Chondrocyte (in vitro differentiated cells): ENCODE measurements at regions not wholly inside any gene's neighbourhood (a gene's known extent, or its start where the extent isn't known, plus 50 kb on each side); places are given as distances from the start of the nearest gene placed in this dataset.

Source experiments
- DNase-seq: peaks from one replicate; pipeline ENCODE4 v3.0.0; 2021; ENCODE audit warnings: mixed read lengths, low spot score
- H3K27ac Mint-ChIP-seq: one replicate; pipeline ENCODE4 v1.8.0; 2021; ENCODE audit warnings: mild to moderate bottlenecking, moderate library complexity, mixed read lengths; ENCODE audit not compliant: unreplicated experiment
- H3K27me3 Mint-ChIP-seq: 2 replicates; pipeline ENCODE4 v1.8.0; 2021; ENCODE audit warnings: low read depth, mixed read lengths
- H3K36me3 Mint-ChIP-seq: 2 replicates; pipeline ENCODE4 v1.8.0; 2021; ENCODE audit warnings: low read depth, mixed read lengths
- H3K4me1 Mint-ChIP-seq: 2 replicates; pipeline ENCODE4 v1.8.0; 2021; ENCODE audit warnings: low read depth, mild to moderate bottlenecking, mixed read lengths
- H3K4me3 Mint-ChIP-seq: one replicate; pipeline ENCODE4 v1.8.0; 2021; ENCODE audit warnings: mild to moderate bottlenecking, moderate library complexity, mixed read lengths; ENCODE audit not compliant: unreplicated experiment
- H3K9me3 Mint-ChIP-seq: 2 replicates; pipeline ENCODE4 v1.8.0; 2021; ENCODE audit warnings: low read depth, mixed read lengths
- TF ChIP-seq, protein P1 (sequence below): fragments of 200-600 bp; sonication (generic); IDR thresholded peaks from 2 replicates; pipeline ENCODE4 v1.5.0; 2021; ENCODE audit warnings: antibody characterized with exemption, mild to moderate bottlenecking, moderate library complexity

DNA sequence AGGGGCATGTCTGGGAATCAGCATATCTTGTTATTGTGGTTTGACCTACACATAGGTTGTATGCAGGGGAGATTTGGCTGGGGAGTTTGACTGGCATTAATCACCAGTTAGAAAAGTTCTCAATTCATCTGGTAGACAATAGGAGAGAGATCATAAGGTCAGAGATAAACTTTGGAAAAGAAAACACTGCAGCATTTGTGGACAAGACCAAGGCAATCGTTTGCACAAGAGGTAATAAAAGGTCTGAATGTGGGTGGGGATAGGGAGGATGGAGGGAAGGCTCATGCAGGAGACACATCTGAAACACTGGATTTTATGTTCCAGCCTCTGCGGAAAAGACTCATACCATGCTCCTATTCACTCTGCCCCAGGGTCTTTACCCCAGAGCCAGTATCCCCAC, 136.9 kb downstream of the MAIP1 start:
- Mint-ChIP-seq H3K27ac (no peak overlapping the region), H3K27me3 (no peaks in the 10 kb centered on the region), H3K9me3 (no peaks in the 10 kb centered on the region), H3K4me3 (no peak overlapping the region), H3K36me3 (no peaks in the 10 kb centered on the region), H3K4me1 (peaks cover 15% of the 10 kb centered on the region)
- TF ChIP-seq, protein P1, sequence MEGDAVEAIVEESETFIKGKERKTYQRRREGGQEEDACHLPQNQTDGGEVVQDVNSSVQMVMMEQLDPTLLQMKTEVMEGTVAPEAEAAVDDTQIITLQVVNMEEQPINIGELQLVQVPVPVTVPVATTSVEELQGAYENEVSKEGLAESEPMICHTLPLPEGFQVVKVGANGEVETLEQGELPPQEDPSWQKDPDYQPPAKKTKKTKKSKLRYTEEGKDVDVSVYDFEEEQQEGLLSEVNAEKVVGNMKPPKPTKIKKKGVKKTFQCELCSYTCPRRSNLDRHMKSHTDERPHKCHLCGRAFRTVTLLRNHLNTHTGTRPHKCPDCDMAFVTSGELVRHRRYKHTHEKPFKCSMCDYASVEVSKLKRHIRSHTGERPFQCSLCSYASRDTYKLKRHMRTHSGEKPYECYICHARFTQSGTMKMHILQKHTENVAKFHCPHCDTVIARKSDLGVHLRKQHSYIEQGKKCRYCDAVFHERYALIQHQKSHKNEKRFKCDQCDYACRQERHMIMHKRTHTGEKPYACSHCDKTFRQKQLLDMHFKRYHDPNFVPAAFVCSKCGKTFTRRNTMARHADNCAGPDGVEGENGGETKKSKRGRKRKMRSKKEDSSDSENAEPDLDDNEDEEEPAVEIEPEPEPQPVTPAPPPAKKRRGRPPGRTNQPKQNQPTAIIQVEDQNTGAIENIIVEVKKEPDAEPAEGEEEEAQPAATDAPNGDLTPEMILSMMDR: no peak
- no peak for DNase-seq

DNA sequence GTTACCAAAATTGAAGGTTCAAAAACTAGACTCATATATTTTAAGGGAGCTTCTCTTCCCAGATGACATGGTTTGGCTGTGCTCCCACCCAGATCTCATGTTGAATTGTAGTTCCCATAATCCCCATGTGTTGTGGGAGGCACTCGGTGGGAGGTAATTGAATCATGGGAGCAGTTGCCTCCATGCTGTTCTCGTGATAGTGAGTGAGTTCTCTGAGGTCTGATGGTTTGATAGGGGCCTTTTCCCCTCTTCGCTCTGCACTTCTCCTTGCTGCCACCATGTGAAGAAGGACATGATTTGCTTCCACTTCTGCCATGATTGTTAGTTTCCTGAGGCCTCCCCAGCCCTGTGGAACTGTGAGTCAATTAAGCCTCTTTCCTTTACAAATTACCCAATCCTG, 140.1 kb downstream of the MAIP1 start:
- TF ChIP-seq, protein P1: no peak
- no peaks in the 10 kb centered on the region for H3K9me3 Mint-ChIP-seq
- no peak overlapping the region for H3K4me3 Mint-ChIP-seq
- peaks cover 12% of the 10 kb centered on the region for H3K4me1 Mint-ChIP-seq
- no peaks in the 10 kb centered on the region for H3K27me3 Mint-ChIP-seq
- no peak for DNase-seq
- no peaks in the 10 kb centered on the region for H3K36me3 Mint-ChIP-seq
- no peak overlapping the region for H3K27ac Mint-ChIP-seq

DNA sequence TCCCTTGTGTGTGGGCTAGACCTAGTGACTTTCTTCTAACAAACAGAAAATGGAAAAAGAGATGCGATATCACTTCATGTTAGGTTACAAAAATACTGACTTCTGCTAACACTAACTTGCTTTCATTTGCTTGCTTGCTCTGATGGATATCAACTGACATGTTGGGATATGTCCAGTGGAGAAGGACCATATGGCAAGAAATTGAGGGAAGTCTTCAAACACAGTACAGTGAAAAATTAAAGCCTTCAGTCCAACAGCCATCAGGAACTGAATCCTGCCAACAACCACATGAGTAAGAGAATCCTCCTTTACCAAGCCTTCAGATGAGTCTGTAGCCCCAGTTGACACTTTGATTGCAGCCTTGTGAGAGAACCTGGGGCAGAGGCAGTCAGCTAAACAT, 143.9 kb downstream of the MAIP1 start:
- Mint-ChIP-seq H3K4me1 (peaks cover 21% of the 10 kb centered on the region), H3K27ac (no peak overlapping the region), H3K9me3 (peaks cover 8% of the 10 kb centered on the region), H3K36me3 (no peaks in the 10 kb centered on the region), H3K4me3 (no peak overlapping the region), H3K27me3 (no peaks in the 10 kb centered on the region)
- TF ChIP-seq, protein P1: no peak
- no peak for DNase-seq

DNA sequence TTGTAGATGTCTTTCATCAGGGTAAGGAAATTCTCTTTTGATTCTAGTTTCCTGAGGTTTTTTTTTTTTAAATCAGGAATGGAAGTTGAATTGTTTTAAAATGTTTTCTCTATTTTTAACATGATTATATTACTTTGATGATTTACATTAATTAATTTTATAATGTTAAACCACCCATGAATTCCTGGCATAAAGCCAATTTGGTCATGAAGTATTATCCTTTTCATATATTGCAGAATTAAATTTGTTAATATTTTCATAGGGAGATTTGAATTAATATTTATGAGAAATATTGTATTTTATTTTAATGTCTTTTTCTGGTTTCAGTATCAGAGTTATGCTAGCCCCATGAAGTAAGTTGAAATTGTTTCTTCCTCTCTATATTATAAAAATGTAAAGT, 144.6 kb downstream of the MAIP1 start:
- H3K4me3 Mint-ChIP-seq: no peak overlapping the region
- peaks cover 19% of the 10 kb centered on the region for H3K4me1 Mint-ChIP-seq
- TF ChIP-seq, protein P1: no peak

DNA sequence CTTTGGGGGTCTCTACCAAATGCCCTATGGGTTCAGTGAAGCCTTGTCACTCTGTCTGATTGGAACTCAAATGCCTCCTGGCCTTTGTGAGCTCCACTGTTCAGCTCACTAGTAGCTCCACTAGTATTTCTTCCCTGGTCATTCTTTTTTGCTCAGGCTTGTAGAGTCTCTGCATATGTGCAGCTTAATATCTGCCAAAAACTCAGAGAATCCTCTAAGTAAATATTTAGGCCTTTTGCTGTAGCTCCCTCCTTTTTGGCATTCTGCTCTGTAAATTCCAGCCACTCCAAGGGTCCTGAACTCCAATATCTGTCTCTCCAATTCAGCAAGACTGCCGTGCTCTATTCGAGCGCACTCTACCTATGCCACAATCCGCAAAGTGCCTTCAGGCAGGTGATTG, 146.5 kb downstream of the MAIP1 start:
- no peaks in the 10 kb centered on the region for H3K27me3 Mint-ChIP-seq
- H3K9me3 Mint-ChIP-seq: peaks cover 10% of the 10 kb centered on the region
- DNase-seq: no peak
- H3K4me1 Mint-ChIP-seq: peaks cover 14% of the 10 kb centered on the region
- H3K4me3 Mint-ChIP-seq: no peak overlapping the region
- H3K27ac Mint-ChIP-seq: no peak overlapping the region
- H3K36me3 Mint-ChIP-seq: no peaks in the 10 kb centered on the region
- TF ChIP-seq, protein P1: no peak

More for the DNA sequence above, 144.6 kb downstream of the MAIP1 start:
- H3K27me3 Mint-ChIP-seq: no peaks in the 10 kb centered on the region
- peaks cover 10% of the 10 kb centered on the region for H3K9me3 Mint-ChIP-seq
- no peaks in the 10 kb centered on the region for H3K36me3 Mint-ChIP-seq
- no peak for DNase-seq
- H3K27ac Mint-ChIP-seq: no peak overlapping the region
